ENCODE measurements at regions not wholly inside any gene's neighbourhood (a gene's known extent, or its start where the extent isn't known, plus 50 kb on each side); places are given as distances from the start of the nearest gene placed in this dataset.

GRCh38 chr7:68422281-68422680 lies 1176.0 kb upstream of the AUTS2 start:
- Histone ChIP-seq H3K4me3 (ENCODE audit: insufficient read depth, low read depth, low read length, poor library complexity, severe bottlenecking) (no peak overlapping the region), H3K9me3 (ENCODE audit: control insufficient read depth, low read length) (no peaks in the 10 kb centered on the region), H3K4me1 (ENCODE audit: control insufficient read depth, insufficient read depth, low read length, poor library complexity, severe bottlenecking) (no peaks in the 10 kb centered on the region), H3K36me3 (ENCODE audit: control insufficient read depth, insufficient read depth, low read length) (no peaks in the 10 kb centered on the region), H3K27ac (ENCODE audit: insufficient read depth, low read length, poor library complexity, severe bottlenecking) (no peak overlapping the region), H3K27me3 (replicated peaks; ENCODE audit: control insufficient read depth, insufficient read depth, low read length, poor library complexity, severe bottlenecking) (no peaks in the 10 kb centered on the region)
- no peak for DNase-seq

GRCh38 chr7:68423356-68423755 lies 1174.9 kb upstream of the AUTS2 start:
- Histone ChIP-seq H3K9me3 (ENCODE audit: control insufficient read depth, low read length) (no peaks in the 10 kb centered on the region), H3K27me3 (replicated peaks; ENCODE audit: control insufficient read depth, insufficient read depth, low read length, poor library complexity, severe bottlenecking) (no peaks in the 10 kb centered on the region), H3K4me3 (ENCODE audit: insufficient read depth, low read depth, low read length, poor library complexity, severe bottlenecking) (no peak overlapping the region), H3K27ac (ENCODE audit: insufficient read depth, low read length, poor library complexity, severe bottlenecking) (no peak overlapping the region), H3K36me3 (ENCODE audit: control insufficient read depth, insufficient read depth, low read length) (no peaks in the 10 kb centered on the region), H3K4me1 (ENCODE audit: control insufficient read depth, insufficient read depth, low read length, poor library complexity, severe bottlenecking) (no peaks in the 10 kb centered on the region)
- DNase-seq: no peak

GRCh38 chr7:68424658-68425297 lies 1173.5 kb upstream of the AUTS2 start:
- H3K27ac ChIP-seq (ENCODE audit: insufficient read depth, low read length, poor library complexity, severe bottlenecking): no peak overlapping the region
- no peak overlapping the region for H3K4me3 ChIP-seq (ENCODE audit: insufficient read depth, low read depth, low read length, poor library complexity, severe bottlenecking)
- H3K27me3 ChIP-seq (replicated peaks; ENCODE audit: control insufficient read depth, insufficient read depth, low read length, poor library complexity, severe bottlenecking): no peaks in the 10 kb centered on the region
- no peak for DNase-seq
- H3K9me3 ChIP-seq (ENCODE audit: control insufficient read depth, low read length): no peaks in the 10 kb centered on the region
- H3K36me3 ChIP-seq (ENCODE audit: control insufficient read depth, insufficient read depth, low read length): no peaks in the 10 kb centered on the region
- no peaks in the 10 kb centered on the region for H3K4me1 ChIP-seq (ENCODE audit: control insufficient read depth, insufficient read depth, low read length, poor library complexity, severe bottlenecking)

GRCh38 chr7:68425377-68425776 lies 1172.9 kb upstream of the AUTS2 start:
- H3K27ac ChIP-seq (ENCODE audit: insufficient read depth, low read length, poor library complexity, severe bottlenecking): no peak overlapping the region
- H3K36me3 ChIP-seq (ENCODE audit: control insufficient read depth, insufficient read depth, low read length): no peaks in the 10 kb centered on the region
- H3K9me3 ChIP-seq (ENCODE audit: control insufficient read depth, low read length): no peaks in the 10 kb centered on the region
- no peak overlapping the region for H3K4me3 ChIP-seq (ENCODE audit: insufficient read depth, low read depth, low read length, poor library complexity, severe bottlenecking)
- no peaks in the 10 kb centered on the region for H3K4me1 ChIP-seq (ENCODE audit: control insufficient read depth, insufficient read depth, low read length, poor library complexity, severe bottlenecking)
- DNase-seq: no peak
- H3K27me3 ChIP-seq (replicated peaks; ENCODE audit: control insufficient read depth, insufficient read depth, low read length, poor library complexity, severe bottlenecking): no peaks in the 10 kb centered on the region

- Histone ChIP-seq H3K27me3 (replicated peaks; ENCODE audit: control insufficient read depth, insufficient read depth, low read length, poor library complexity, severe bottlenecking) (no peaks in the 10 kb centered on the region), H3K27ac (ENCODE audit: insufficient read depth, low read length, poor library complexity, severe bottlenecking) (no peak overlapping the region), H3K4me1 (ENCODE audit: control insufficient read depth, insufficient read depth, low read length, poor library complexity, severe bottlenecking) (no peaks in the 10 kb centered on the region), H3K36me3 (ENCODE audit: control insufficient read depth, insufficient read depth, low read length) (no peaks in the 10 kb centered on the region), H3K9me3 (ENCODE audit: control insufficient read depth, low read length) (no peaks in the 10 kb centered on the region), H3K4me3 (ENCODE audit: insufficient read depth, low read depth, low read length, poor library complexity, severe bottlenecking) (no peak overlapping the region)
- no peak for DNase-seq
Measured at GRCh38 chr7:68429411-68430117, 1168.7 kb upstream of the AUTS2 start.

GRCh38 chr7:68432585-68432984 lies 1165.7 kb upstream of the AUTS2 start:
- Histone ChIP-seq H3K27ac (ENCODE audit: insufficient read depth, low read length, poor library complexity, severe bottlenecking) (no peak overlapping the region), H3K27me3 (replicated peaks; ENCODE audit: control insufficient read depth, insufficient read depth, low read length, poor library complexity, severe bottlenecking) (no peaks in the 10 kb centered on the region), H3K4me3 (ENCODE audit: insufficient read depth, low read depth, low read length, poor library complexity, severe bottlenecking) (no peak overlapping the region), H3K4me1 (ENCODE audit: control insufficient read depth, insufficient read depth, low read length, poor library complexity, severe bottlenecking) (no peaks in the 10 kb centered on the region), H3K9me3 (ENCODE audit: control insufficient read depth, low read length) (no peaks in the 10 kb centered on the region), H3K36me3 (ENCODE audit: control insufficient read depth, insufficient read depth, low read length) (no peaks in the 10 kb centered on the region)
- no peak for DNase-seq

- no peak for DNase-seq
- Histone ChIP-seq H3K36me3 (ENCODE audit: control insufficient read depth, insufficient read depth, low read length) (no peaks in the 10 kb centered on the region), H3K4me1 (ENCODE audit: control insufficient read depth, insufficient read depth, low read length, poor library complexity, severe bottlenecking) (no peaks in the 10 kb centered on the region), H3K9me3 (ENCODE audit: control insufficient read depth, low read length) (no peaks in the 10 kb centered on the region), H3K27me3 (replicated peaks; ENCODE audit: control insufficient read depth, insufficient read depth, low read length, poor library complexity, severe bottlenecking) (no peaks in the 10 kb centered on the region), H3K27ac (ENCODE audit: insufficient read depth, low read length, poor library complexity, severe bottlenecking) (no peak overlapping the region), H3K4me3 (ENCODE audit: insufficient read depth, low read depth, low read length, poor library complexity, severe bottlenecking) (no peak overlapping the region)
Measured at GRCh38 chr7:68433462-68434070, 1164.7 kb upstream of the AUTS2 start.

GRCh38 chr7:68434857-68435256 lies 1163.4 kb upstream of the AUTS2 start:
- no peaks in the 10 kb centered on the region for H3K36me3 ChIP-seq (ENCODE audit: control insufficient read depth, insufficient read depth, low read length)

GRCh38 chr7:68438016-68438415 lies 1160.3 kb upstream of the AUTS2 start:
- H3K27me3 ChIP-seq (replicated peaks; ENCODE audit: control insufficient read depth, insufficient read depth, low read length, poor library complexity, severe bottlenecking): no peaks in the 10 kb centered on the region
- H3K27ac ChIP-seq (ENCODE audit: insufficient read depth, low read length, poor library complexity, severe bottlenecking): no peak overlapping the region
- no peaks in the 10 kb centered on the region for H3K36me3 ChIP-seq (ENCODE audit: control insufficient read depth, insufficient read depth, low read length)
- H3K9me3 ChIP-seq (ENCODE audit: control insufficient read depth, low read length): no peaks in the 10 kb centered on the region
- H3K4me3 ChIP-seq (ENCODE audit: insufficient read depth, low read depth, low read length, poor library complexity, severe bottlenecking): no peak overlapping the region
- no peaks in the 10 kb centered on the region for H3K4me1 ChIP-seq (ENCODE audit: control insufficient read depth, insufficient read depth, low read length, poor library complexity, severe bottlenecking)
- no peak for DNase-seq

More at GRCh38 chr7:68434857-68435256, 1163.4 kb upstream of the AUTS2 start:
- Histone ChIP-seq H3K4me1 (ENCODE audit: control insufficient read depth, insufficient read depth, low read length, poor library complexity, severe bottlenecking) (no peaks in the 10 kb centered on the region), H3K9me3 (ENCODE audit: control insufficient read depth, low read length) (no peaks in the 10 kb centered on the region), H3K4me3 (ENCODE audit: insufficient read depth, low read depth, low read length, poor library complexity, severe bottlenecking) (no peak overlapping the region), H3K27me3 (replicated peaks; ENCODE audit: control insufficient read depth, insufficient read depth, low read length, poor library complexity, severe bottlenecking) (no peaks in the 10 kb centered on the region), H3K27ac (ENCODE audit: insufficient read depth, low read length, poor library complexity, severe bottlenecking) (no peak overlapping the region)
- DNase-seq: no peak

- Histone ChIP-seq H3K27ac (ENCODE audit: insufficient read depth, low read length, poor library complexity, severe bottlenecking) (no peak overlapping the region), H3K9me3 (ENCODE audit: control insufficient read depth, low read length) (no peaks in the 10 kb centered on the region), H3K4me3 (ENCODE audit: insufficient read depth, low read depth, low read length, poor library complexity, severe bottlenecking) (no peak overlapping the region), H3K27me3 (replicated peaks; ENCODE audit: control insufficient read depth, insufficient read depth, low read length, poor library complexity, severe bottlenecking) (no peaks in the 10 kb centered on the region), H3K4me1 (ENCODE audit: control insufficient read depth, insufficient read depth, low read length, poor library complexity, severe bottlenecking) (no peaks in the 10 kb centered on the region), H3K36me3 (ENCODE audit: control insufficient read depth, insufficient read depth, low read length) (no peaks in the 10 kb centered on the region)
- DNase-seq: no peak
Measured at GRCh38 chr7:68438811-68439210, 1159.5 kb upstream of the AUTS2 start.
